ENCODE measurements at regions not wholly inside any gene's neighbourhood (a gene's known extent, or its start where the extent isn't known, plus 50 kb on each side); places are given as distances from the start of the nearest gene placed in this dataset.

DNA sequence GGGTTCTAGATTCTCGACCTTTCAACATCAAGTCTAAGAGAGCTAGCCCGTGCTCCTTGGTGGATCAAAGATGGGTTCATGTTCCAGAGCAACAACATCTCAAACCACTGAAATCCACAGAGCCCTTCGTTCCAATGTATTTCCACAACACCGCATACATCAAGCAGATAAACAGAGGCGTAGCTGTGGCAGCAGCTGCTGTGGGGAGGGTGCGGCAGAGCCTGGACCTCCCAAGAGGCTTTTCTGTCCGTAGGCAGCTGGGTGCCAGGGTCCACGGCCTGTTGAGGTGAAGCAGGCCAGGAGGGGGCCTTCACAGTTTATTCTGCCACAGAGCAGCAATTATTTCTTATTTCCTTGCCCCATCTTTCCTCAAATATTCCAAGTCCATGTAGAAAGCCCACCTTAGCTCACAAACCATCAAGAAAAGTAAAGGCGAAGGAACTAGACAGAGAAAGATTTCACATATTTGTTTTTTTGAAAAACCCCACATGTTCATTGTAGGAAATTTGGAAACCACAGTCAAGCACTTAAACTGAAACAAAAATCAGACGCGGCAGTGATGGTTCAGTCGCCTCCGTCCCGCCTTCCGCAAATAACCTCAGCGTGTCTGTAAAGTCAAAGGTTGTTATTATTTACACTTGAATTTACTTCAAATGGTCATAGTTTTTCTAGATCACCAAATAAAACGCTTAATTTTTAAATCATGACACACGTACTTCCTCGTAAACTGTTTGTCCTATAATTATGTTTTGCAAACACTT lies 144.6 kb upstream of the FOXF1 start:
- TF ChIP-seq, protein P1, sequence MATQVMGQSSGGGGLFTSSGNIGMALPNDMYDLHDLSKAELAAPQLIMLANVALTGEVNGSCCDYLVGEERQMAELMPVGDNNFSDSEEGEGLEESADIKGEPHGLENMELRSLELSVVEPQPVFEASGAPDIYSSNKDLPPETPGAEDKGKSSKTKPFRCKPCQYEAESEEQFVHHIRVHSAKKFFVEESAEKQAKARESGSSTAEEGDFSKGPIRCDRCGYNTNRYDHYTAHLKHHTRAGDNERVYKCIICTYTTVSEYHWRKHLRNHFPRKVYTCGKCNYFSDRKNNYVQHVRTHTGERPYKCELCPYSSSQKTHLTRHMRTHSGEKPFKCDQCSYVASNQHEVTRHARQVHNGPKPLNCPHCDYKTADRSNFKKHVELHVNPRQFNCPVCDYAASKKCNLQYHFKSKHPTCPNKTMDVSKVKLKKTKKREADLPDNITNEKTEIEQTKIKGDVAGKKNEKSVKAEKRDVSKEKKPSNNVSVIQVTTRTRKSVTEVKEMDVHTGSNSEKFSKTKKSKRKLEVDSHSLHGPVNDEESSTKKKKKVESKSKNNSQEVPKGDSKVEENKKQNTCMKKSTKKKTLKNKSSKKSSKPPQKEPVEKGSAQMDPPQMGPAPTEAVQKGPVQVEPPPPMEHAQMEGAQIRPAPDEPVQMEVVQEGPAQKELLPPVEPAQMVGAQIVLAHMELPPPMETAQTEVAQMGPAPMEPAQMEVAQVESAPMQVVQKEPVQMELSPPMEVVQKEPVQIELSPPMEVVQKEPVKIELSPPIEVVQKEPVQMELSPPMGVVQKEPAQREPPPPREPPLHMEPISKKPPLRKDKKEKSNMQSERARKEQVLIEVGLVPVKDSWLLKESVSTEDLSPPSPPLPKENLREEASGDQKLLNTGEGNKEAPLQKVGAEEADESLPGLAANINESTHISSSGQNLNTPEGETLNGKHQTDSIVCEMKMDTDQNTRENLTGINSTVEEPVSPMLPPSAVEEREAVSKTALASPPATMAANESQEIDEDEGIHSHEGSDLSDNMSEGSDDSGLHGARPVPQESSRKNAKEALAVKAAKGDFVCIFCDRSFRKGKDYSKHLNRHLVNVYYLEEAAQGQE (IDR thresholded peaks at IDR 0.05; ENCODE audit: low read depth), result no peak
- TF ChIP-seq EZH2phosphoT487 (IDR thresholded peaks at IDR 0.05; ENCODE audit: borderline replicate concordance), result no peak
- TF ChIP-seq SP1 (IDR thresholded peaks at IDR 0.05; ENCODE audit: low read depth), result no peak
- TF ChIP-seq, protein P2, sequence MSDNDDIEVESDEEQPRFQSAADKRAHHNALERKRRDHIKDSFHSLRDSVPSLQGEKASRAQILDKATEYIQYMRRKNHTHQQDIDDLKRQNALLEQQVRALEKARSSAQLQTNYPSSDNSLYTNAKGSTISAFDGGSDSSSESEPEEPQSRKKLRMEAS (IDR thresholded peaks at IDR 0.05), result no peak
- no peak for TF ChIP-seq SRF (IDR thresholded peaks at IDR 0.05; ENCODE audit: low read depth)
- H4K20me1 ChIP-seq (ENCODE audit: insufficient read depth), result no peaks in the 10 kb centered on the region
- H3K9me3 ChIP-seq (ENCODE audit: control insufficient read depth in 1 of 2, insufficient read depth in 1 of 2, low read depth in 1 of 2, low read length in 2 of 2), result no peaks in the 10 kb centered on the region
- H3K4me2 ChIP-seq (ENCODE audit: low read length), result no peak overlapping the region
- ChIA-PET RAD21 (ENCODE audit: low non-redundant PET in 1 of 2, low total read pairs in 2 of 2, uncharacterized antibody in 2 of 2, unreplicated experiment in 2 of 2) (no interaction called here), CTCF (no interaction called here), POLR2A (no interaction called here)
- H3K9ac ChIP-seq (ENCODE audit: low read length), result no peak overlapping the region
- H3K79me2 ChIP-seq (ENCODE audit: insufficient read depth, low read length), result no peaks in the 10 kb centered on the region
- intact Hi-C loops (cut with micrococcal nuclease), result no loop called here
- no peaks in the 10 kb centered on the region for H3K36me3 ChIP-seq (ENCODE audit: control insufficient read depth in 1 of 2, insufficient read depth in 2 of 2, low read length in 2 of 2)
- no peak overlapping the region for H3K27ac ChIP-seq (ENCODE audit: low read depth, low read length)
- no peak overlapping the region for H2AFZ ChIP-seq (ENCODE audit: low read depth, low read length, poor library complexity, severe bottlenecking)
- peaks cover 0 to 9% of the 10 kb centered on the region in 2 experiments; a peak in 2 of 4 replicates for H3K4me1 ChIP-seq (ENCODE audit: control insufficient read depth in 1 of 2, insufficient read depth in 2 of 2, low read length in 2 of 2)
- H3K4me3 ChIP-seq (replicated peaks in 1 of 2; ENCODE audit: low read depth in 1 of 2, low read length in 2 of 2), result no peak overlapping the region
- no peak for DNase-seq (ENCODE audit: low read depth, low spot score)
- ATAC-seq, result no peak
- H3K9me2 ChIP-seq (ENCODE audit: insufficient read depth), result no peaks in the 10 kb centered on the region
- no TSS peak for BruUV-seq (replicated peaks)
- no peaks in the 10 kb centered on the region for H3K27me3 ChIP-seq (ENCODE audit: insufficient read depth, low read length)
